Iris pigment epithelial cell (primary cell): ENCODE measurements at regions not wholly inside any gene's neighbourhood (a gene's known extent, or its start where the extent isn't known, plus 50 kb on each side); places are given as distances from the start of the nearest gene placed in this dataset.

ENCODE experiments used
- DNase-seq: peaks from one replicate; pipeline ENCODE4 v3.0.0-alpha.2; 2011; ENCODE audit warnings: low read depth

DNA sequence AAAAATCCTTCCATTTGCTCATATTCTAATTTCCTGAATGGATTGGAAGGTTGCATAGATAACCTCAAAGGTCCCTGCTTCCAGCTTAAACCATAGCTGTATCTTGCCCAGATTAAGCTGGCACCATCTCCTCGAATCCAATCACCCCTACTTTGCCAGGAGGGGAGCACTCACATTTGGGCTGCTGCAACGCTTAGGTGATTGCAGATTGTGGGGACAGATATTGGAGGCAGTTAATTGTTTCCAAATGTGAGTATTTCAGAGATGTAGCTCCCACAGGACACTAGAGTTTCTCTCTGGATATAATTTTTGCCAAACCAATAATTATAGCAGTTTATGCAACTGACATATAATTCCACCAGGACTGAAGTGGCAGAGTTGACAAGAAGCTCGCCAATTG lies 53.5 kb upstream of the ACSL1 start:
- DNase-seq: no peak

DNA sequence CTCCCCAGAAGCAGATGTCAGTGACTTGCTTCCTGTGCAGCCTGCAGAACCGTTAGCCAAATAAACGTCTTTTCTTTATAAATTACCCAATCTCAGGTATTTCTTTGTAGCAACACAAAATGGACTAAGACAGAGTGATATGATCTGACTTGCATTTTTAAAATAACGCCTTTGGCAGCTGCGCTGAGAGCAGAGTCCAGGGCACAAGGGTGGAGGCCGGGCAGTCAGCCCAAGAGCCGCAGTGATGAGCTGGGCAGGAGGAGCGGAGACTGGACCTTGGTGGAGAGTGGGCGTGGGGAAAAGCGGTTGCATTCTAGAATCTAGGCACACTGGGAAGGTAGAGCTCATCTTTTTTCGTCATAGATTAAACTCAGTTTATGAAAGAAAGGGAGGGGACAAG lies 56.5 kb upstream of the ACSL1 start:
- no peak for DNase-seq

DNA sequence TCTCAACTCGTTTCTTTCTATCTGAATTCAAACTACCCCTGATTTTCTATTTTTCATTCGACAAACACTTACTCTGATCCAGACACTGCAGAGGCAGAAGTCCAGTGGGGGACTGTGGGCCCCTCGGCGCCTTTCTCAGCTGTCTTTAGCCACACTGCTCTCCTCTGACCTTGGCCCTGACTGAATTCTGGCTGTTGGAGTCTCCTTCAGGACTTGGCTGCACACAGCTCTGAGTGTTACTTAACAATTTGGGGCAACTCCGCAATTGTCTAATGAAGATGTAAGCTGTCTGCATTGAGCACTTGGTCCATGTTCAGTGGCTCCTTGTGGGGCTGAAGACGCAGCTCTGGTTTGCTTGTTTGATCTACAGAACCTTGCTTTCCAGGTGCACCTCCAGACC lies 57.3 kb upstream of the ACSL1 start:
- no peak for DNase-seq

DNA sequence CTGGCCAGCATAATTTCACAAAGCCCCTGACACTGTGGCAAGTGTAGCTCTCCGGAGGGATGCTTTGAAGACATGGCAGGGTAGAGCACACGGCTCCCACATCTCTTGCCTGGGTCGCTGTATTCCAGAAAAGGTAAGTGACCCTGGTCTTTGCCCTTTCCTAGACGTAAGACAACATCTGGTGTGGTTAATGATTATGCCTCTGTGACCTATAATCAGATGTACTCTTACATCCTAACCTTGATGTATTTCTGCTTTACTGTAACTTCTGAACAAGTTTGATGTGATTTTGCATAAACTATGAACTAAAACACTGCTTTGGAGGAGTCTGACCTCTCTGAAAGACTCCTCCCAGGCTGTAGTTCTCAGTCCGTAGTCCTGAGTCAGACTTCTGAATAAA lies 59.1 kb upstream of the ACSL1 start:
- no peak for DNase-seq

DNA sequence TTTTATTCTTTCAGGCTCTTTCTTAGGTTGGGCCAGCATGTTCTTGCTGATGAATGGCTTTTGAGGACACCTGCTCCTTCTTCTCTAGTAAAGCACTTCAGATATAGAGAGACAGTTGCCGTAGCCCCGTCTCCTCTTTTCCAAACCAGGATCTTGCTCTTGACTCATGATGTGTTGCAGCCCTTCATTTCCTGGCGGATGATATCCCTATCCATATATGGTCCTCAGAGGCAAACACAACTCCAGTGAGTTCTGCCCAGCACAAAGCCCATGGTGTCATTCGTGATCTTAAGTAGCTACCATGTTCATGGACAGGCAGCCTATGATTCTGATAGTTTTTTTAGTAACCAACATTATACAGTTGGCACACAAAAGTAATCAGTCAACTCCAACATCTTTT lies 59.8 kb upstream of the ACSL1 start:
- no peak for DNase-seq

DNA sequence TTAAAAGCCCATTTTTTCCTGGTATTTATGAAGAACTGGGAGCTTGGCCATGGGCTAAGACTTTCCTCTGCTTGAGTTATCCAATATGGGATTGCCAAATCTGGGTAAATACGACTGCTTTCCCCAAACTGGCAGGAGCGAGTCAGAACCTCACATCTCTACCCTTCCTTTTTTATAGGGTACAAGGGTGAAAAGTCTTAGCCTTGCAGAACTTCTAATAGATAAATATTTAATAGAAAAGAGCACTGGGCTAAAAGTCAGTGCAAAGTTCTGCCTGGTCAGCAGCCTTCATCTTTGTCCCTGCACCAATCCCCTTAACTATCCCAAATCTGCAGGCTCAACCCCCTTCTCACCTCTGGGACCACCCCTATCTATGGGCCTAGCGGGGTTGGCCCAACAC lies 61.6 kb upstream of the ACSL1 start:
- DNase-seq: no peak

DNA sequence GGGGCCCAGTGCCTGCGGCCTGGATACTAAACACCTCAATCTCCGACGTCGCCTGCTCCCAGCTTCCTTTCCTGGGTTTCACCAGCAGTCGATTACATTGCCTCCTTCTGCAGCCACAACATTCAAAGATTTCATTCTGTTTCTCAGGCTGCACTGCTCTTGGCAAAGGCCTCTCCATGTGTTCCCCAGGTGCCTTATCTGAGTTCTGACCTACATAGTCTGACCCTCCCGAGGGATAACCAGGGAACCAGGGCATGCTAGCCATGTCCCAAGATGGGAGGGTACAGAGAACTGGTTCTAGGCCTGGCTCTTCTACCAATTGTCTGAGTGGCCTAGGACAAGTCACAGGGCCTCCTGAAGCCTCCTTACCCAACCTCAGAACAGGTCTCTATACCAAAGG lies 62.2 kb upstream of the ACSL1 start:
- no peak for DNase-seq

DNA sequence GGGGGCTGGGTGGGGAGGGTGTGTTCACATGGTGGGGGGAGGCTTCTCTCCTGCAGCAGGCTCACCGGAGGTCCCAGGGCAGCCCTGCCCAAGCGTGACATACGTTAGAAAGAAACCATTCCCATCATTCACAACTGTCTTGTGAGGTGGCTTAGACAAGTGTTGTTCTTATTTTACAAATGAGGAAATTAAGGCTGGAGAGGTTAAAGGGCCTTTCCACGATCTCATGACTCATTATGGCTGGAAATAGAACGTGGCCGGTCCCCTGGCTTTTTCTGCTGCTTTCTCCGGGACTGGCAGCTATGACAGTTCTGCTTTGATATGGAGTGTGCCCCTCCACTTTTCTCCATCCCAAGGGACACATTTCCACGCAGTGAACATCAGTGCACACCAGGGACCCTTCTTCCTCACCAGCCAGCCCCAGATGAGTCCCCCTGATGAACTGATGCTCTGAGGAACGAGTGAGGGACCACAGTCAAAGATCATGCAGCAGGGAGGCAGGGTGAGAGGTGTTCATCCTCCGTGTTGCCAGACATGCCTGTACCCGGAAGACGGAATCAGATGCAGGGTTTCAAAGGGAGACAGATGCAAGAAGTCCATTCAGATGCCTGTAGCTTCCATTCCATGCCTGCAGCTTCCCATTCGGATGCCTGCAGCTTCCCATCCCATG lies 64.0 kb upstream of the ACSL1 start:
- DNase-seq: no peak

DNA sequence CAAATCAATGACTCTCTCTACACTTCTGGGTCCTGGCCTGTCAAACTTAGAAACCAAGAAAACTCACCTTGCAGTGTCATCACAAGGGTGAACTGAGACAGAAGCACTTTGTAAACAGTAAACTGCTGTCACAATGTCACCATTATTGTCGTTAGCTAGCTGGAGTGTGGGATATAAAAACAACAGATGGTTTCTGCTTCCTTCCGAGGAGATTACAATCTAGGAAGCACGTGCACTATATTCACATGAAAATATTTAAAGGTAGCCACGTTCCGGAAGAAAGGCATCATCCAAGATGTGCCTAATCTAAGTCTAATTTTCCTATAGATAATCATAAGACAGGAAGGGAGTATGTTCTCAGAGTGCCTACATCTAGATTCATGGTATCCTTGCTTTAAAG lies 64.7 kb upstream of the ACSL1 start:
- DNase-seq: no peak

DNA sequence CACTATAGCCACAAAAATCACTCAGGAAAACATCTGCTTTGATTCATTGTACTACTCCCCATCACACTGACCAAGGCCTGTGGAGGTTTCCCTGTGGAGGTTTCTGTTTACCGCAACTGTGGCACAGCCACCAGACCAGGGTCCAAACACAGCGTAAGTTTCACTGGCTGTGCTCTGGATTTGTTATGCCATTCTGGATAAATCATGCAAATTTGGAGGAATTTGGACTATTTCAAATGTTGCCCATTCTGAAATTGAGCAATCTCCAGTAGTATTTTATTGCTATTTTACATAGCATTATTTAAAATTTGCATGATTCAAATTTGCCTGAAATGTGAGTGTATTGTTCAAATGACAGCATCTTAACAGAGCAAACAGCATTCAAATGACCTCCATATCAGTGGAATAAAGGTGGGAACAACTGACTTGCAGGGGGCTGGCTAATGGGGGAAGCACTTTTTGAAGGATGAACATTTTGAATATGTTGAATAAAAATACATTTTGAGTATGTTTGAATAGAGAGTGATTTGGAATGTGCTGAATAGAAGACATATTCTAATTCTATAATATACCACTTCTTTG lies 66.1 kb upstream of the ACSL1 start:
- no peak for DNase-seq

DNA sequence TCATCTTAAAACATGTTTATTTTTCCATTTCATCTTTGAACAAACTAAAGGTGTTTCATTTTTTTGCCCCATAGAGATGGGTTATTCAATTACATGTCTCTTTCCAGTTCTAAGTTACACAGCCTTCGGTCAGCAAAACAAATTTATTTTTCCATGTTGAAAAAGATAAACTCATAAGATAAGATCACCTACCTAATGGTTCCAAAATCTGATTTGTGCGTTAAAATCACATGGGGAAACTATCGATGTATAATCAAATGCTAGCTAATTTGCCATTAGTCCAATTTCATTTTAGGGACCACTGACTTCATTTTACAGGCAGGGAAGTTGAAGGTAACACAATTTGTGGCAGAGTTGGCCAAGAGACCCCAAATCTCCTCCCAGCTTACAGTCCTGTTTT lies 67.2 kb upstream of the ACSL1 start:
- no peak for DNase-seq

DNA sequence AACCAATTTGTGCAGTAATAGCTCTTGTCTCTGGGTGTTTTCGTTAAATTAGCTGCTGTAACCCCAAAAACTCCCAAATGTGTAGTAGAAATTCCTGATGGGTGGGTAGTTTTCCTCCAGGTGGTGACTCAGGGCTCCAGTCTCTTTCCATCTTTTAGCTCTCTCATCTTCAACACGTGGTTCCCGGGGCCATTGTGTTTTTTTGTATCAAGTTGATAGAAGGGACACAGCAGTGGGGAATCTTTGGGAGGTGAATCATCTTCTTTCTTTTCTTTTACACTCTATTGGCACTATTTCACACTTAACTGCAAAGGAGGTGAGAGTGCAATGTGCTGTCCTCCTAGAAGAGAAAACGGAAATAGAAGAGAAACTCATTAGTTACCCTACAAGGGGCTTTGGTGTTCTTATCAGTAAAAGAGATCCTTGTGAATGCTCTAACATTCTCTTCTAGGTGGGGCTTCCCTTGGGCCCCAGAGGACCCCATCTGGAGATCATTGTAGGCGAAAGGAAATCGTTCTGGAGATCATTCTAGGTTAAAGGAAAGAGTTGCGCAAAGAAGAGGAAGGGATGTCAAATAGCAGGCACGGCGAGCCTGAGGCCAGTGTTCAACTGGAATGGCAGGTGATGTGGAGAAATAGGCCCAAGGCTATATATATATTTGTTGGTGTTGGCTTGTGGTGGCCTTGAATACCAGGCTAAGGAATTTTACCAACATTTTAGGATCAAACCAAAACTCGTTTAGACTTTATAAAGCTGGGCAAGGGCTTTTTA lies 68.2 kb upstream of the ACSL1 start:
- DNase-seq: no peak

DNA sequence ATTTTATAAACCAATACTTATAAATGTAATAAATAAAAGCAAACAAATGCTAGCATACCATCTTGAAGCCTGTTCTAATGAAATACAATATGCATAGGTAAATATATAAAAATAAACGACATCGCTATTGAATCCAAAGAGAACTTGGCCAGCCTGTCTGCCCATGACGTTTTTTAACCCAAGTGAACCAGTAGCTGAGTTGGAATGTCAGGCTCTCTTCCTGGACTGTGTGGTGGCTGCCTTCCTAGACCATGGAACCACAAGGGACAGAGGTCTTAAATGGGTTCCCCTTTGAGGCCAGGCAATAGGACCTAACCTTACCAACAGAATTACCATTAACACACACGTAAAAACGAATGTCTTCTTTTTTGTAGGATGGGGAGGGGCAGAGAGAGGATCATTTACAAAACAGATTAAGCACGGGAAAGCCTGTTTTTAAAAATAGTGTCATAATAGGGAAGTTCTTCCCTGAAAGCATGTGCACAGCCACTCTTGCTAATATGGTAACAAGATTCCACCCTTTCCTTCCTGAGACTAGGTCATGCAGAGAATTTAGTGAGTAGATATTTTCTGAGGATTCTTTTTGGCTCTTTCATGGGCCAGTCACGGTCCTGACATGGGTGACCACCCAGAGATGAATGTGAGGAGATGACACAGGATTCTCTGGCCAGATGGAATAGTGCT lies 69.4 kb upstream of the ACSL1 start:
- no peak for DNase-seq

DNA sequence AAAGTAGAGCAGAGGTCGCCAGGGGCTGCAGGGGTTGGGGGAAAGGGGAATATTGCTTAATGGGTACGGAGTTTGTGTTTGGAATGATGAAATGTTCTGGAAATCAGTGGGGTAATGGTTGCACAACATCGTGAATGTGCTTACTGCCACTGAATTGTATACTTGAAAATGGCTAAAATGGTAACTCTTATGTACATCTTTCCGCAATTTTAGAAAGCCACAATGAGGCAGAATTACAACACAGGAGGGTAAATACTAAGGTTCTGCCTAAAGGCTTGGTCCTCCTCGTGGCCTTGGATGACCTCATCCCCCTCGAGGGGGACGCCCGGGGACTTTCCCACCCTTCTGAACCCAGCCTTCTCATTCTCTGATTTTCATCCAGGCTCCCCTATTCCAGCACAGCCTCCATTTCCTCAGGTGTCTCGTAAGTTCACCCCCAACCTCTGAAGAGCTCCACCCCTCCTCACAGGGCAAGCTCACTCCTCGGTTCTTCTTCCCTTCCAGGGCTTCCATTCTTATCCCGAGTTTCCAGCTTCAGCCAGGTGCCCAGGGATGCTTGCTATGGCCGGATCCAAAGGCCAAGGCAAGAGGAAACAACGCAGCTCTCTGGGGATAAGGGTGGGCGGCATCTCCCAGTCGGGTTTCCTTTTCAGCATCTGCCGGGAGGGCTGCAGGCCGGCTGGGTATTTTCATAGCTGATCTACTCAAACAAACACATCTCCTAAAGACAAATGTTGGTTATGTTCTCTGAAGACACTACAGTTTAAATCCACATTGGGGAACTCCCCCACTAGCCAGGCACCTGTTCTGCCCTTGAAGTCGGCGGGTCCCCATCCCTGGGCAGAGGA lies 71.3 kb upstream of the ACSL1 start:
- DNase-seq: peak; percentile 19

DNA sequence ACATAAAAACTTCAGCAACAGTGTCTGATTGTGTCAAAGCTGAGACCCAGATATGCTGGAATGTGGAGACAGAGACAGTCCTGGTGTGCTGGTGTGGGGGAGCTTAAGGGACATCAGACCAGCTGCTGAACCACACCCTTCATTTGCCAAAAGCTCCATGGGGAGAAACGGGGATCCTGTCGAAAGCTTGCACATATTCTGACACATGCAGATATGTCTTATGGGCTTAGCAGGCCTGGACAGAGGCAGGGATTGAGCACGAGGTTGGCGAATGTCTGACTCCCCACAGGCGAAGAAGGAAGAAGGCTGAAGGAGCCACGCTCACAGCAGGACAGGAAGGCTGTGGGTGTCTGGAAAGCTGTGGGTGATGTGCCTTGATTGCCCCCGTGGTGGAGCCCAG lies 72.1 kb upstream of the ACSL1 start:
- no peak for DNase-seq

DNA sequence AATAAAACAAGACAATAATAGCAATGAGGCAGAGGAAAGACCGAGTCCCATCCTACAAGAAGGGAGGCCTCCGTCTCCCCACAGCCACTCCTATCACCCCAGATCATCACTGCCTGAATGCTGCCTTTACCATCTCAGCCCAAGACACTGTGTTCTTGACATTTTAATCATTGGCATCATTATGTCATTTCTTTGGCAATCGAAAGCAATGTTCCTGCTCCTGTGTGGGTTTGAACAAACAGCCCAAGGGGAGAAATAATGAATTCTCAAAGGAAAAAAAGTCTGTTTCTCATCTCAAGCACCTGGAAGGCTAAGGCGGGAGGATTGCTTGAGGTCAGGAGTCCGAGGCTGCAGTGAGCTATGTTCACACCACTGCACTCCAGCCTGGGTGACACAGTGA lies 73.0 kb upstream of the ACSL1 start:
- DNase-seq: no peak

DNA sequence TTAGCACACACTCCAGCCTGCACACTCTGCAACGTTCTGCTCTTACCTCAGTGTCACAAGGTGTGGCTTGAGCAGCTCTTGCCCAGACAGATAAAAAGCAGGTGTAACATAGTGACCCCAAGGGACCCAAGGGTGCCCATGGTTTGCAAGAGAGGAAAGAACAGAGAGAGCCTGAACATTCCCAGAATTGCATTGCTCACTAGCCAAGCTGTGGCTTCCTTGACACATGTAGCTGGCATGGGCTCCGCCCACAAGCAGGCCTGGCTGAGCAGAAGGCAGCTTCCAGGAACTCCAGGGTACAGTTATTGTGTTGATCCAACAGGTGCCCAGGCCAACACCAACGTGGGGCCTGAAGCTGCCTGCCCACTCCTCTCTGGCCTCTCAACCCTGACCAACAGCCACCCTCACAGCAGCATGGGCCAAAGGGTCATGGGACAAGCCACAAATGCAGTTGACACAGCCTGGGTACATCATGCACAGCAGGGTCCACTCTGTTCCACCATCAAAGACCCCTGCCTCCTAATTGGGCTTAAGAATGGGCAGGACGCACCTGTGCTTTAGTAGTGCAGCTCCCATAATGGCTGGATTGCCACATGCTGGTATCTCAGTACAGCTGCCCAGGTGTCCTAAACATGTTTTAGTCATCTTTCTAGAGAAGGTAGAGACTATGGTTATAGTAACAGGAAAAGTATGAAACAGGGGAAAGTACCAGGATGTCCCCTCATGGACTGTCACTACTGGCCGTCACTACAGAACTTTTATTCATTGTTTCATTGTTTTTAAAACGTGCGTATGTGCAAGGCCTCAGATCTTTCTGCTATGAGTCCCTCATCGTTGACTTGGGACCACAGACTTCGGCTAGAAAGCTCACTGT lies 73.7 kb upstream of the ACSL1 start:
- DNase-seq: peak; percentile 28

DNA sequence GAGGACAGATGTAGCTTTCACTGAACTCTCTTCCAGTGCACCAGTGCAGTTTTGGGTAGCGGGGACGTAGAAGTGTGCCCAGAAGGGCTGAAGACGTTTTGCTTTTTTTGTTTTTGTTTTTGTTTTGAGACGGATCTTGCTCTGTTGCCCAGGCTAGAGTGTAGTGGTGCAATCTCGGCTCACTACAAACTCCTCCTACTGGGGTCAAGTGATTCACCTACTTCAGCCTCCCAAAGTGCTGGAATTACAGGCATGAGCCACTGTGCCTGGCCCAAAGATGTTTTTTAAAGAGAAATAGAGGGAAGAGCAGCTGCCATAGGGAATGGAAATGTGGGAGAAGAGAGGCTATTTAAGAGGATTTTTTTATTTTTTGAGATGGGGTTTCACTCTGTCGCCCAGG lies 74.4 kb upstream of the ACSL1 start:
- no peak for DNase-seq

DNA sequence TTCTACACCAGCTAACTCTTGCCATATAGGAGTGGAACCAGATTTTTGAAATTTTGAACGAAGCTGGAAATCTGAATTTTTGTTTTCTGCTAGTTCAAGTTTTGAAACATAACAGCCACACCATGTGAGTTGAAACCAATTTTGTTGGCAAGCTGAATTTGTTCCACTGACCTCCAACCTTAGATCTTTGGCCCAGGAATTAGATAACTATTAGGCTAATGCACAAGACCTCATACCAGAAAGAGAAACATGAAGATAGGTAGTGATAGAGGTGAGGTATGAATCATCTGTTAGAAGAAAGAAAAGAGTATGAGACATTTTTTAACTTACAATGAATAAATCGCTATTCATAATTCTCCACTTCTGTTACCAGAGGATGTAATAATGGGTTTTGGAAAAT lies 76.8 kb upstream of the ACSL1 start:
- DNase-seq: no peak

DNA sequence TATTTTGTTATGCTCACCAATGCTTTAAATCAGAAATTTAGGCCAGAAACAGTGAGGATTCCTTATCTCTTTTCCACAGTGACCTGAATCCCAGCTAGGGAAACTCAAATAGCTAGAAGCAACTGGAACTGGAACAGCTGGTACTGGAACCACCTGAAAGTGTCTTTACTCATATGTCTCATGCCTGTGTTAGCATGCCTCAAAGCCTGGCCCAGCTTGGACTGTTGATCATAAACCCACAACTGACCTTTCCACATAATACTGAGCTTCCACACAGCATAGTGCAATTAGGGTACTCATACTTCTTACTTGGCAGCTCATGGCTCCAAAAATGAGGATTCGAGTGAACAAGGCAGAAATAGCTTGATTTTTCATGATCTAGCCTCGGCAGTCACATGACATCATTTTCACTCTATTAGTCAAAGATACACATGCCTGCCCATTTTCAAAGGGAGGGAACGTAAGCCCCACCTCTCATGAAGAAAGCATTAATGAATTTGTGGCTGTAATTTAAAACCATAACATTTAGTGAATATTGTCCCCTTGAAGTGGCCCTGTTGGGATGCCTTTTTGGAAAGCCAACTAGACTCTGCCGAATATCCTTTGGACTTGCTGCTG lies 80.8 kb upstream of the ACSL1 start:
- no peak for DNase-seq

DNA sequence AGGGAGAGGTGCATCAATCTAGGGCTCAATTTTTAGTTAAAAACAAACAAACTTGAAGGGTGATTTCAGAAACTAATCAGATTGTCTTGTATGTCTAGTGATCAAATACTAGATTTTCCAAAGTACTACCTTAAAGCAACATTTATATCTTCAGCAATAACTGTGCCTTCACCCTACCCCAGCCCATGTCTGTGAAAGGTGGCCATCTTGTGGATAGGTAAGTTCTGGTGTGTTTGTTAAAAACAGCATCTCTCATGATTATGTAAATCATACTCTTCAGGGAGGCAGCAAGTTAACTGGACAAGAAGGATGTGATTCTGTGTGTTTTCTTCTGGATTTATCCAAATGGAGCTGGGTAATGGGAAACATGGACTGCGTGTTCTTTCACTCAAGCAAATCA lies 81.4 kb upstream of the ACSL1 start:
- DNase-seq: no peak
